ENCODE measurements at regions not wholly inside any gene's neighbourhood (a gene's known extent, or its start where the extent isn't known, plus 50 kb on each side); places are given as distances from the start of the nearest gene placed in this dataset.

DNA sequence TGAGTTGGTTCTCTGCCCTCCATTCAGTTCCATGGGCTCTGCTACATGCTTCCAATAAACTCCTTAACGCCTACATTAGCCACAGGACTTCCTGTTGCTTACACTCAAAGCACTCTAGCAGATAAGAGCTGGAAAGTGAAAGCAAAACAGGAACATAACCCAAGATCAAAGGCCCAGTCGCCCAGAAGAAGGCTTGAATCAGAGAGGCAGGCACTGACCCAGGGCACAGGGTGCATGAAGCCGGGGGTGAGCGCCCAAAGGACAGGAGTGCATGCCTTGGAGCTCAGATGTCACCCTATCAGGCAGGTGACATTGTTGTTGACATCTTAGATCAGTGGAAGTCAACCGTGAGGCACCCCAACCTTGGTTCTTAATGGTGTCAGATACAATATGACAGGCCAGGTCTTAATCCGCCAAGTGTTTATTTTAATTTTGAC, 235.1 kb downstream of the UACA start (continued):
- TF ChIP-seq MEF2A (IDR thresholded peaks at IDR 0.05; ENCODE audit: insufficient read depth, low read depth, low read length), result no peak
- TF ChIP-seq DPF2 (IDR thresholded peaks at IDR 0.05), result 0 out of 2 replicates have a peak, but pooled peaks have one; percentile 20
- TF ChIP-seq E2F8 (IDR thresholded peaks at IDR 0.05; ENCODE audit: low read depth, partially characterized antibody), result no peak
- no peak for TF ChIP-seq ZBTB40 (IDR thresholded peaks at IDR 0.05; ENCODE audit: borderline replicate concordance)
- TF ChIP-seq TCF7 (IDR thresholded peaks at IDR 0.05; ENCODE audit: borderline replicate concordance), result peak; percentile 88
- TF ChIP-seq ZNF687 (IDR thresholded peaks at IDR 0.05), result no peak
- no peak for TF ChIP-seq ZNF24 (IDR thresholded peaks at IDR 0.05)
